ENCODE measurements at regions not wholly inside any gene's neighbourhood (a gene's known extent, or its start where the extent isn't known, plus 50 kb on each side); places are given as distances from the start of the nearest gene placed in this dataset.

- no peak overlapping the region for H3K9ac ChIP-seq (ENCODE audit: low read length)
- H3K9me2 ChIP-seq (ENCODE audit: insufficient read depth, low read length): no peaks in the 10 kb centered on the region
- no peaks in the 10 kb centered on the region for H3K9me3 ChIP-seq (ENCODE audit: low read length)
- TF ChIP-seq EZH2 (IDR thresholded peaks at IDR 0.05; ENCODE audit: borderline replicate concordance, insufficient read depth, low read length, poor library complexity, severe bottlenecking) (no peak), TAF1 (IDR thresholded peaks at IDR 0.05; ENCODE audit: low read depth) (no peak), REST (IDR thresholded peaks at IDR 0.05; ENCODE audit: borderline replicate concordance) (no peak), RAD21 (conservative IDR thresholded peaks at IDR 0.05) (no peak), MXI1 (conservative IDR thresholded peaks at IDR 0.05; ENCODE audit: poor library complexity, severe bottlenecking) (no peak), SMC3 (conservative IDR thresholded peaks at IDR 0.05; ENCODE audit: poor library complexity) (no peak), EP300 (conservative IDR thresholded peaks at IDR 0.05; ENCODE audit: poor library complexity, severe bottlenecking) (no peak), CTCF (IDR thresholded peaks at IDR 0.05; ENCODE audit: poor library complexity, severe bottlenecking) (no peak), POLR2AphosphoS5 (IDR thresholded peaks at IDR 0.05) (no peak)
- no peaks in the 10 kb centered on the region for H3K27me3 ChIP-seq (ENCODE audit: insufficient read depth, low read depth, low read length)
- H3K79me2 ChIP-seq (replicated peaks; ENCODE audit: insufficient read depth, low read length): no peaks in the 10 kb centered on the region
- H4K20me1 ChIP-seq (ENCODE audit: insufficient read depth): no peaks in the 10 kb centered on the region
- no peak overlapping the region for H3K4me2 ChIP-seq (ENCODE audit: low read length)
- no peak overlapping the region for H3K4me3 ChIP-seq (ENCODE audit: low read length)
- H3F3A ChIP-seq (ENCODE audit: insufficient read depth, low read length, poor library complexity, severe bottlenecking): no peaks in the 10 kb centered on the region
- no peak overlapping the region for H2AFZ ChIP-seq (ENCODE audit: low read depth, low read length)
- H3K36me3 ChIP-seq (ENCODE audit: insufficient read depth, low read length): no peaks in the 10 kb centered on the region
- H3K27ac ChIP-seq (ENCODE audit: low read length): no peak overlapping the region
These were observed 115.0 kb upstream of the SEM1 start for GRCh38 chr7:96824686-96825085.

- H4K20me1 ChIP-seq (ENCODE audit: insufficient read depth): no peaks in the 10 kb centered on the region
- H3K4me2 ChIP-seq (ENCODE audit: low read length): no peak overlapping the region
- H2AFZ ChIP-seq (ENCODE audit: low read depth, low read length): no peak overlapping the region
- no peaks in the 10 kb centered on the region for H3K27me3 ChIP-seq (ENCODE audit: insufficient read depth, low read depth, low read length)
- H3K9me2 ChIP-seq (ENCODE audit: insufficient read depth, low read length): no peaks in the 10 kb centered on the region
- H3K9me3 ChIP-seq (ENCODE audit: low read length): no peaks in the 10 kb centered on the region
- no peak overlapping the region for H3K9ac ChIP-seq (ENCODE audit: low read length)
- no peaks in the 10 kb centered on the region for H3F3A ChIP-seq (ENCODE audit: insufficient read depth, low read length, poor library complexity, severe bottlenecking)
- TF ChIP-seq EP300 (conservative IDR thresholded peaks at IDR 0.05; ENCODE audit: poor library complexity, severe bottlenecking) (no peak), POLR2AphosphoS5 (IDR thresholded peaks at IDR 0.05) (no peak), MXI1 (conservative IDR thresholded peaks at IDR 0.05; ENCODE audit: poor library complexity, severe bottlenecking) (no peak), TAF1 (IDR thresholded peaks at IDR 0.05; ENCODE audit: low read depth) (no peak), CTCF (IDR thresholded peaks at IDR 0.05; ENCODE audit: poor library complexity, severe bottlenecking) (no peak), SMC3 (conservative IDR thresholded peaks at IDR 0.05; ENCODE audit: poor library complexity) (no peak), EZH2 (IDR thresholded peaks at IDR 0.05; ENCODE audit: borderline replicate concordance, insufficient read depth, low read length, poor library complexity, severe bottlenecking) (no peak), RAD21 (conservative IDR thresholded peaks at IDR 0.05) (no peak), REST (IDR thresholded peaks at IDR 0.05; ENCODE audit: borderline replicate concordance) (no peak)
- H3K36me3 ChIP-seq (ENCODE audit: insufficient read depth, low read length): no peaks in the 10 kb centered on the region
- no peaks in the 10 kb centered on the region for H3K79me2 ChIP-seq (replicated peaks; ENCODE audit: insufficient read depth, low read length)
- H3K27ac ChIP-seq (ENCODE audit: low read length): no peak overlapping the region
- H3K4me3 ChIP-seq (ENCODE audit: low read length): no peak overlapping the region
These were observed 115.6 kb upstream of the SEM1 start for GRCh38 chr7:96825285-96825684.
